ENCODE measurements at regions not wholly inside any gene's neighbourhood (a gene's known extent, or its start where the extent isn't known, plus 50 kb on each side); places are given as distances from the start of the nearest gene placed in this dataset.

- no peaks in the 10 kb centered on the region for H3K9me3 ChIP-seq (ENCODE audit: insufficient read depth, low read depth, low read length)
- WGBS: 83% methylated on average over 3 of the region's 3 CpGs
- H3K4me1 ChIP-seq (ENCODE audit: insufficient read depth, low read length): no peaks in the 10 kb centered on the region
- H3K36me3 ChIP-seq (ENCODE audit: insufficient read depth, low read length): no peaks in the 10 kb centered on the region
- no peak overlapping the region for H3K27ac ChIP-seq (ENCODE audit: low read depth, low read length)
- no peak overlapping the region for H3K4me3 ChIP-seq (ENCODE audit: low read length)
- H3K27me3 ChIP-seq (ENCODE audit: insufficient read depth, low read length): no peaks in the 10 kb centered on the region
- no peak overlapping the region for H3K9ac ChIP-seq (ENCODE audit: low read depth, low read length)
Measured at GRCh38 chrX:131595120-131595519, 51.2 kb downstream of the OR13H1 start.

GRCh38 chrX:131607792-131608369 is 64.0 kb downstream of the OR13H1 start:
- Histone ChIP-seq H3K27me3 (ENCODE audit: insufficient read depth, low read length) (no peaks in the 10 kb centered on the region), H3K4me1 (ENCODE audit: insufficient read depth, low read length) (no peaks in the 10 kb centered on the region)
- 92% methylated on average over 2 of the region's 2 CpGs for whole genome bisulfite sequencing

GRCh38 chrX:131609480-131609879 is 65.6 kb downstream of the OR13H1 start:
- Histone ChIP-seq H3K4me1 (ENCODE audit: insufficient read depth, low read length) (no peaks in the 10 kb centered on the region), H3K36me3 (ENCODE audit: insufficient read depth, low read length) (no peaks in the 10 kb centered on the region), H3K27me3 (ENCODE audit: insufficient read depth, low read length) (no peaks in the 10 kb centered on the region), H3K9ac (ENCODE audit: low read depth, low read length) (no peak overlapping the region), H3K9me3 (ENCODE audit: insufficient read depth, low read depth, low read length) (no peaks in the 10 kb centered on the region), H3K27ac (ENCODE audit: low read depth, low read length) (no peak overlapping the region), H3K4me3 (ENCODE audit: low read length) (no peak overlapping the region)
- WGBS: 81% methylated on average over 5 of the region's 5 CpGs

More at GRCh38 chrX:131607792-131608369, 64.0 kb downstream of the OR13H1 start:
- no peak overlapping the region for H3K9ac ChIP-seq (ENCODE audit: low read depth, low read length)
- no peaks in the 10 kb centered on the region for H3K9me3 ChIP-seq (ENCODE audit: insufficient read depth, low read depth, low read length)
- no peaks in the 10 kb centered on the region for H3K36me3 ChIP-seq (ENCODE audit: insufficient read depth, low read length)
- no peak overlapping the region for H3K27ac ChIP-seq (ENCODE audit: low read depth, low read length)
- H3K4me3 ChIP-seq (ENCODE audit: low read length): no peak overlapping the region

- 93% methylated on average over 3 of the region's 3 CpGs for WGBS
- Histone ChIP-seq H3K9me3 (ENCODE audit: insufficient read depth, low read depth, low read length) (no peaks in the 10 kb centered on the region), H3K27me3 (ENCODE audit: insufficient read depth, low read length) (no peaks in the 10 kb centered on the region)
Measured at GRCh38 chrX:131613260-131613659, 69.4 kb downstream of the OR13H1 start.

GRCh38 chrX:131614241-131614640 is 70.4 kb downstream of the OR13H1 start:
- WGBS: 99% methylated on average over 2 of the region's 2 CpGs
- Histone ChIP-seq H3K36me3 (ENCODE audit: insufficient read depth, low read length) (no peaks in the 10 kb centered on the region), H3K27ac (ENCODE audit: low read depth, low read length) (no peak overlapping the region), H3K27me3 (ENCODE audit: insufficient read depth, low read length) (no peaks in the 10 kb centered on the region), H3K4me3 (ENCODE audit: low read length) (no peak overlapping the region), H3K9ac (ENCODE audit: low read depth, low read length) (no peak overlapping the region), H3K9me3 (ENCODE audit: insufficient read depth, low read depth, low read length) (no peaks in the 10 kb centered on the region), H3K4me1 (ENCODE audit: insufficient read depth, low read length) (no peaks in the 10 kb centered on the region)

More at GRCh38 chrX:131613260-131613659, 69.4 kb downstream of the OR13H1 start:
- Histone ChIP-seq H3K36me3 (ENCODE audit: insufficient read depth, low read length) (no peaks in the 10 kb centered on the region), H3K9ac (ENCODE audit: low read depth, low read length) (no peak overlapping the region), H3K4me3 (ENCODE audit: low read length) (no peak overlapping the region), H3K27ac (ENCODE audit: low read depth, low read length) (no peak overlapping the region), H3K4me1 (ENCODE audit: insufficient read depth, low read length) (no peaks in the 10 kb centered on the region)

- no peak overlapping the region for H3K9ac ChIP-seq (ENCODE audit: low read depth, low read length)
- H3K9me3 ChIP-seq (ENCODE audit: insufficient read depth, low read depth, low read length): no peaks in the 10 kb centered on the region
- no peaks in the 10 kb centered on the region for H3K27me3 ChIP-seq (ENCODE audit: insufficient read depth, low read length)
- H3K36me3 ChIP-seq (ENCODE audit: insufficient read depth, low read length): no peaks in the 10 kb centered on the region
- no peaks in the 10 kb centered on the region for H3K4me1 ChIP-seq (ENCODE audit: insufficient read depth, low read length)
- 86% methylated on average over 1 of the region's 3 CpGs for WGBS
- no peak overlapping the region for H3K27ac ChIP-seq (ENCODE audit: low read depth, low read length)
- no peak overlapping the region for H3K4me3 ChIP-seq (ENCODE audit: low read length)
Measured at GRCh38 chrX:131617182-131617581, 73.3 kb downstream of the OR13H1 start.

GRCh38 chrX:131621650-131622049 is 77.8 kb downstream of the OR13H1 start:
- Histone ChIP-seq H3K27ac (ENCODE audit: low read depth, low read length) (no peak overlapping the region), H3K36me3 (ENCODE audit: insufficient read depth, low read length) (no peaks in the 10 kb centered on the region), H3K4me1 (ENCODE audit: insufficient read depth, low read length) (no peaks in the 10 kb centered on the region), H3K9me3 (ENCODE audit: insufficient read depth, low read depth, low read length) (no peaks in the 10 kb centered on the region), H3K4me3 (ENCODE audit: low read length) (no peak overlapping the region), H3K27me3 (ENCODE audit: insufficient read depth, low read length) (no peaks in the 10 kb centered on the region), H3K9ac (ENCODE audit: low read depth, low read length) (no peak overlapping the region)
- WGBS: 85% methylated on average over 1 of the region's 1 CpG

GRCh38 chrX:131626681-131627296 is 82.9 kb downstream of the OR13H1 start:
- no peaks in the 10 kb centered on the region for H3K36me3 ChIP-seq (ENCODE audit: insufficient read depth, low read length)

GRCh38 chrX:131630534-131630933 is 86.7 kb downstream of the OR13H1 start:
- no peaks in the 10 kb centered on the region for H3K4me1 ChIP-seq (ENCODE audit: insufficient read depth, low read length)
- H3K27me3 ChIP-seq (ENCODE audit: insufficient read depth, low read length): no peaks in the 10 kb centered on the region
- no peaks in the 10 kb centered on the region for H3K36me3 ChIP-seq (ENCODE audit: insufficient read depth, low read length)
- no peak overlapping the region for H3K4me3 ChIP-seq (ENCODE audit: low read length)
- no peaks in the 10 kb centered on the region for H3K9me3 ChIP-seq (ENCODE audit: insufficient read depth, low read depth, low read length)
- no peak overlapping the region for H3K9ac ChIP-seq (ENCODE audit: low read depth, low read length)
- WGBS: 93% methylated on average over 7 of the region's 8 CpGs
- H3K27ac ChIP-seq (ENCODE audit: low read depth, low read length): no peak overlapping the region

More at GRCh38 chrX:131626681-131627296, 82.9 kb downstream of the OR13H1 start:
- no peak overlapping the region for H3K4me3 ChIP-seq (ENCODE audit: low read length)
- H3K4me1 ChIP-seq (ENCODE audit: insufficient read depth, low read length): no peaks in the 10 kb centered on the region
- no peak overlapping the region for H3K27ac ChIP-seq (ENCODE audit: low read depth, low read length)
- WGBS: 33% methylated on average over 3 of the region's 3 CpGs
- H3K9me3 ChIP-seq (ENCODE audit: insufficient read depth, low read depth, low read length): no peaks in the 10 kb centered on the region
- no peaks in the 10 kb centered on the region for H3K27me3 ChIP-seq (ENCODE audit: insufficient read depth, low read length)
- H3K9ac ChIP-seq (ENCODE audit: low read depth, low read length): no peak overlapping the region

- H3K4me3 ChIP-seq (ENCODE audit: low read length): no peak overlapping the region
- H3K27me3 ChIP-seq (ENCODE audit: insufficient read depth, low read length): no peaks in the 10 kb centered on the region
- H3K9ac ChIP-seq (ENCODE audit: low read depth, low read length): no peak overlapping the region
- H3K4me1 ChIP-seq (ENCODE audit: insufficient read depth, low read length): no peaks in the 10 kb centered on the region
- H3K27ac ChIP-seq (ENCODE audit: low read depth, low read length): no peak overlapping the region
- 59% methylated on average over 13 of the region's 13 CpGs for WGBS
- H3K36me3 ChIP-seq (ENCODE audit: insufficient read depth, low read length): no peaks in the 10 kb centered on the region
- no peaks in the 10 kb centered on the region for H3K9me3 ChIP-seq (ENCODE audit: insufficient read depth, low read depth, low read length)
Measured at GRCh38 chrX:131633285-131633917, 89.5 kb downstream of the OR13H1 start.

- Histone ChIP-seq H3K9me3 (ENCODE audit: insufficient read depth, low read depth, low read length) (no peaks in the 10 kb centered on the region), H3K27me3 (ENCODE audit: insufficient read depth, low read length) (no peaks in the 10 kb centered on the region), H3K4me1 (ENCODE audit: insufficient read depth, low read length) (no peaks in the 10 kb centered on the region), H3K4me3 (ENCODE audit: low read length) (no peak overlapping the region), H3K36me3 (ENCODE audit: insufficient read depth, low read length) (no peaks in the 10 kb centered on the region), H3K9ac (ENCODE audit: low read depth, low read length) (no peak overlapping the region), H3K27ac (ENCODE audit: low read depth, low read length) (no peak overlapping the region)
- WGBS: no CpG with 5 or more reads among the region's 1 CpG
Measured at GRCh38 chrX:131634900-131635299, 91.0 kb downstream of the OR13H1 start.
